ENCODE measurements at regions not wholly inside any gene's neighbourhood (a gene's known extent, or its start where the extent isn't known, plus 50 kb on each side); places are given as distances from the start of the nearest gene placed in this dataset.
"Not testable (repeated sequence)": the region's sequence is repeated elsewhere in the genome, so short reads cannot be mapped to it uniquely, and the experiment has no call there.

GRCh38 chr3:86379280-86379679, 611.7 kb downstream of the VGLL3 start:
- TF ChIP-seq POLR2A (IDR thresholded peaks at IDR 0.05) (no peak), CTCF (IDR thresholded peaks at IDR 0.05) (no peak), EP300 (IDR thresholded peaks at IDR 0.05) (no peak)
- no peak overlapping the region for H3K4me3 ChIP-seq
- H3K4me1 ChIP-seq: no peaks in the 10 kb centered on the region
- no peak overlapping the region for H3K27ac ChIP-seq
- DNase-seq (ENCODE audit: low spot score in 2 of 2): no peak
- H3K36me3 ChIP-seq: no peaks in the 10 kb centered on the region
- no peaks in the 10 kb centered on the region for H3K9me3 ChIP-seq
- H3K27me3 ChIP-seq: no peaks in the 10 kb centered on the region
- WGBS, 2 donors: 71 to 76% methylated on average over 2 of the region's 2 CpGs

GRCh38 chr3:86378829-86379228, 612.1 kb downstream of the VGLL3 start:
- no peak for DNase-seq (ENCODE audit: low spot score in 2 of 2)
- no peaks in the 10 kb centered on the region for H3K4me1 ChIP-seq
- no peak overlapping the region for H3K4me3 ChIP-seq
- H3K27me3 ChIP-seq: no peaks in the 10 kb centered on the region
- 68 to 81% methylated on average over 2 of the region's 2 CpGs for WGBS, 2 donors
- H3K9me3 ChIP-seq: no peaks in the 10 kb centered on the region
- H3K36me3 ChIP-seq: no peaks in the 10 kb centered on the region
- no peak for TF ChIP-seq POLR2A (IDR thresholded peaks at IDR 0.05)
- no peak for TF ChIP-seq EP300 (IDR thresholded peaks at IDR 0.05)
- no peak for TF ChIP-seq CTCF (IDR thresholded peaks at IDR 0.05)
- no peak overlapping the region for H3K27ac ChIP-seq

GRCh38 chr3:86335566-86335965, 655.4 kb downstream of the VGLL3 start:
- not testable (repeated sequence) for DNase-seq (ENCODE audit: low spot score in 2 of 2); H3K4me1 ChIP-seq; H3K4me3 ChIP-seq; H3K36me3 ChIP-seq; H3K27ac ChIP-seq; H3K27me3 ChIP-seq; H3K9me3 ChIP-seq
- WGBS, 2 donors: 96 to 97% methylated on average over 6 of the region's 6 CpGs

GRCh38 chr3:86333636-86334035, 657.3 kb downstream of the VGLL3 start:
- TF ChIP-seq CTCF (IDR thresholded peaks at IDR 0.05) (no peak), POLR2A (IDR thresholded peaks at IDR 0.05) (no peak), EP300 (IDR thresholded peaks at IDR 0.05) (no peak)
- Histone ChIP-seq H3K9me3 (no peaks in the 10 kb centered on the region), H3K36me3 (no peaks in the 10 kb centered on the region), H3K4me3 (no peak overlapping the region), H3K27me3 (no peaks in the 10 kb centered on the region), H3K4me1 (no peaks in the 10 kb centered on the region), H3K27ac (no peak overlapping the region)
- DNase-seq (ENCODE audit: low spot score in 2 of 2): no peak
- WGBS, 2 donors: 89 to 92% methylated on average over 3 of the region's 3 CpGs

GRCh38 chr3:86303935-86304334, 687.0 kb downstream of the VGLL3 start:
- H3K27me3 ChIP-seq: no peaks in the 10 kb centered on the region
- no peaks in the 10 kb centered on the region for H3K9me3 ChIP-seq
- H3K27ac ChIP-seq: no peak overlapping the region
- no peaks in the 10 kb centered on the region for H3K36me3 ChIP-seq
- DNase-seq (ENCODE audit: low spot score in 2 of 2): no peak
- no peaks in the 10 kb centered on the region for H3K4me1 ChIP-seq
- WGBS, 2 donors: 92 to 97% methylated on average over 1 of the region's 1 CpG
- no peak for TF ChIP-seq CTCF (IDR thresholded peaks at IDR 0.05)
- no peak for TF ChIP-seq POLR2A (IDR thresholded peaks at IDR 0.05)
- TF ChIP-seq EP300 (IDR thresholded peaks at IDR 0.05): no peak
- no peak overlapping the region for H3K4me3 ChIP-seq

- H3K27me3 ChIP-seq: no peaks in the 10 kb centered on the region
- DNase-seq (ENCODE audit: low spot score in 2 of 2): no peak
- 91 to 94% methylated on average over 18 to 27 of the region's 30 CpGs for whole genome bisulfite sequencing, 2 donors
- no peaks in the 10 kb centered on the region for H3K36me3 ChIP-seq
- H3K9me3 ChIP-seq: peaks cover 0 to 7% (median 0%) of the 10 kb centered on the region in 4 donors
- no peak overlapping the region for H3K4me3 ChIP-seq
- no peak overlapping the region for H3K27ac ChIP-seq
- TF ChIP-seq CTCF (IDR thresholded peaks at IDR 0.05): no peak
- no peak for TF ChIP-seq EP300 (IDR thresholded peaks at IDR 0.05)
- TF ChIP-seq POLR2A (IDR thresholded peaks at IDR 0.05): no peak
- no peaks in the 10 kb centered on the region for H3K4me1 ChIP-seq
Observed at GRCh38 chr3:86282106-86282787, 708.7 kb downstream of the VGLL3 start.
